GM21786 (cell line): ENCODE measurements at regions not wholly inside any gene's neighbourhood (a gene's known extent, or its start where the extent isn't known, plus 50 kb on each side); places are given as distances from the start of the nearest gene placed in this dataset.

ENCODE experiments used
- ATAC-seq: cut with Tn5 transposase; IDR thresholded peaks from one replicate; pipeline ENCODE4 v1.9.1; 2021; ENCODE audit not compliant: unreplicated experiment

DNA sequence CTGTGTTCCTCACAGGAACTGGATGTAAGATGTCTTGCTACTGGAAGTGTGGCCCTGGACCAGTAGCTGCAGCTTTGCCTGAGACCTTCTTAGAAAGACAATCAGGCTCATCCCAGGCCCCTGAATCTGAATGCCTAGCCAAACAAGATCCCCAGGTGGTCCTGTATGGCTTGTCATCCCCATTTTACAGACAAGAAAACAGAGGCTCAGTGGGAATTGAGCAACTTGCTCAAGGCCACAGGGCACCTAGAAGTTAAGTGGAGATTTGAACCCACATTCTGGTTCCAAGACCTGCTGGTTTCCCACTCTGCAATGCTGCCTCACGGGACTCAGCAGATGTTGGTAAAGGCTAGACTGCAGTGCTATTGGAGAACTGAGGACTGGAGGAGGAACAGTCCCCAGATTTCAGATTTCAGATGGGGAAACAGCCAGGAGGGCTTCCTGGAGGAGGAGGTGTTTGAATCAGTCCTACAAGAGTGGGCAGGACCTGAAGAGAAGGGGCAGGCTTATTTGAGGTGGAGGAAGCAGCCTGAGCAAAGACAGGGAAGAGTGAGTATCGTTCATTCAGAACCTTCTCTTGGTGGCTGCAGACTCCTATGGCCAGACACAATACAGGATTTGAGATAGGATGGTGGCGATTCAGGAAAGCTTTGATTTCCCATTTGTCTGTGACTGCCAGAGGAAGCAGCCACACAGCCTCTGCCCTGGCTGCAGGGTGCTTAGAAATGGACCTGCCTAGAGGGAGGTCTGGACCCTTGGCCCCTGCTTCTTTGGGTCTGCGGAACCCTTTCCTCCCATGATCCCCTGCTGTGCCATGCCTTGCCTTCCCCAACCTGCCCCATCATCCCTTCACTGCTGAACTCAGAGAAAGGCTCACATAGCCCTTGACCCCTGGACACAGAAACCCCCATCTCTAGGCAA is 233.4 kb upstream of the NLRP1 start:
- no peak for ATAC-seq

DNA sequence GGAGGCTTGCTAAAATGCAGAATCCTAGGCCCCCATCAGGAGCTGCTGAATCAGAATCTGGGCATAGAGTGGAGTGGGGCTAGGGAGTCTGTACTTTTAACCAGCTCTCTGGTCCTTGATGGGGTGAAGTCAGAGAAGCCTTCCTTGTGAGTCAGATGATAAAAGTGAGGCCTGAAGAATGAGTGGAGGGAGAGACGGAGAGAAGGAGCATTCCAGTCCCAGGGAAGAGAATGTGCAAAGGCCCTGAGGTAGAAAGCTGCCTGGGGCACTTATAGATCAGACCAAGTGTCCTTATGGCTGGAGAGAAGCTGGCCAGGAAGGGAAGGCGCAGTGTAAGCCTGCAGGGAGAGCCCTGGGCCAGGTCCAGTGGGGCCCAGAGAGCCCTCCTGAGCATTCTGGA is 235.1 kb upstream of the NLRP1 start:
- ATAC-seq = no peak

DNA sequence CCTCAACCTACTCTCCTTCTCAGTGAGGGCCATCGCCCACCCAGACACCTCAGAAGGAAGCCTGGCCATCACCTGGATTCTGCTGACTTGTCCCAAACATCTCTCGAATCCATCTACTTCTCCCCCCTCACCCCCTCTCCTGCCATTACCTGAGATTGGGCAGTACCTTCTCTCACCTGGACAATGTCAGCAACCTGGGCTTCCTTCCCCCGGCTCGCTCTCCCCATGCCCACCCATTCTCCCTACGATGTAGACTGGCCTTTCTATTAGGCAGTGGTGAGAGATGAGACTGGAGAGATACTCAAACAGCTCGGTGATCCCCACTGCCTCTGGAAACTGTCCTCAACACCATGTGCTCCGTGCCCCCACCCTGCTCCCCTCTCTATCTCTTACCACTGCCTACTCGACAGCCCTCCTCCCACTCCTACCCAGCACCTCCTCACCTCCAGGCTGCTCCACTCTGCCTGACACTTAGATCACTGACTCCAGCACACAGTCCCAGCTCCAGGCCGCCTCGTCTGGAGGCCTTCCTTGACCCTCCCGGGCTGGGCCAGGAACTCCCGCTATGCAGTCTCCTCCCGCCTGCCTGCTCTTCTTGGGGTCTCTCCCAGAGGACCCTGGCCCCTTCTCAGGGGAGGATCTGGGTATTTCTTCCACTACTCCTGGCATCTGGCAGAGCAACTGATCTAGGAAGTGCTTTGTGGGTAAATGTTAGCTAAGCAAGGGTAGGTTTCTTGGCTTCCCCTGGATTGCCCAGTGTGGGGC is 235.8 kb upstream of the NLRP1 start:
- no peak for ATAC-seq

DNA sequence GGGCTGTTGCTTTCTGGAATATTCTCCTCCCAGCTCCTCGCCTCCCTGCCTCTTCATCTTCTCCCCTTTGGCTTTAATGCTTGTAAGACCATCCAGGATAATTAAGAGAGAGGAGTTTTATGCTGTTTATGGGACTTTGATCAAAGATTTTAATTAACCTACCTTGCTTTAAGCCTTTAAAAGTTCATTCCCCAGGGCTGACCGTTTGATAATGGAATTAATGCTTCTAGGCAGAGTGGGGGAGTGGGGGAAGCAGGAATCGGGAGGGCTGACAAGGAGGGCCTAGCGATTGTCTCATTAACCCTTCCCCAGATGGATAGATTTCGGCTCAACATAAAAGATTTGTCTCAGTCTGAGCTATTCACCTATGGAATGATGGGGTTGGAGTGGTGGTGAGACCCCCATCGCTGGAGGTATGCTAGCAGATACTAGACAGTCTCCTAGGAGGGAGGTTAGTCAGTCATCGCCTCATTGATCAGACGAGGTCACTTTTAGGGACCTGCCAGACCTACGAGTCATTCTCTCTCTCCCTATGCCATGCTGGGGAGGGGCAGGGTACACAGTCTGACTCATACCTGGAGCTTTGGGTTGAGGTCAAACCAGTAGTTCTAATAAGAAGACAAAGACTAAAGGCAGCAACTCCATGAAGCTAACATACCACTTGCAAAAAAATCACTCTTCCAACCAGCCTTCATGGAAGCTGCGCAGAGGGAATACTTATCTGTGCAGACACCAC is 236.6 kb upstream of the NLRP1 start:
- ATAC-seq = no peak

DNA sequence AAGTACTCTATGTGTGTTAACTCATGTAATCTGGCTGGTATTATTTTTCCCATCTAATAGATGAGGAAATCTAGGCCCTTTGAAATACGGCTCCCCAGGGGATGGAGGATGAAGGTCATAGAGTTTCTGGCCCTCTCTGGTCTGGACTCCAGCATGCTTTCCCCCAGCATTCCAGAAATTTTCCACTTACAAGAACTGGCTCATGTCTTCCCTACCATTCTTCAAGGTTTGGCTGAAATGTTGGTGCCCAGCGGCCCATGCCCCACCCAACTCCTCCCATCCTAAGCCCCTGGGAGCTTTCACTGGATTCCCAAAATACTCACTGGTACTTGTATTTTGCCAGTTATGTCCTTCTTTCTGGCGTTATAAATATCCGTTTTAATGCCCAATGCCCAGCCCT is 237.5 kb upstream of the NLRP1 start:
- no peak for ATAC-seq

DNA sequence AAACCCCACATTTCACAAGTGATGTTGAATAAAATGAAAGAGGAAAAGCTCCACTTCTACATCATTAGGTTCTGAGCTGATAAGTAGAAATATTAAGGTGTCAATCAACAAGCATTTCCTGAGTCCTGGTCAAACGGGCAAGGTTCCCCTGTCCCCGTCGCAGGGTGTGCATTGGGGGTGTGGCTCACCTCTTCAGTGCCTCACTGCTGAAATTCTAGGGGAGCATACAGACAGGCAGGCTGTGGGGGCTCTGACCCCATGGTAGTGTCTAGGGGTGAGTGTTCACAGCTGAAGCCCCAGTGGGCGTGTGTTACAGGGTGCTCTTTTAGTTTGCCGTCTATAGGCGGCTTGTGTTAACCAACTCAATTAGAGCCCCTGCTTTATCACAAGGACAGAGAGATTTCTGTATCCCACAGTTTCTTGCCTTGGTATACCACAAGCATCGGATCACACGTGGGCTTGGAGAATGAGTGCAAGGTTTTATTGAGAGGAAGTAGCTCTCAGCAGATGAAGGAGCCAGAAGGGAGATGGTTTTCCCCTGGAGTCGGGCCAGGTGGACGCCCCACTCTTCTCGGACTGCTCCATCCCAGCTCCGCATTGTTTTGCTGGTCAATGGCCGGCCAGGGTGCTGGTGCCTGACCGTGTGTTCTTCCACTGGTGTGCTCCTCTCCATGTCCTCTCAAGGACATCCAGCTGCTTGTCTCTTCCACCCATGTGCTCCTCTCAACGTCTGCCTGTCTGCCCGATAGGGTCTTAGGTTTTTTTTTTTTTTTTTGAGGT is 238.2 kb upstream of the NLRP1 start:
- ATAC-seq = no peak

DNA sequence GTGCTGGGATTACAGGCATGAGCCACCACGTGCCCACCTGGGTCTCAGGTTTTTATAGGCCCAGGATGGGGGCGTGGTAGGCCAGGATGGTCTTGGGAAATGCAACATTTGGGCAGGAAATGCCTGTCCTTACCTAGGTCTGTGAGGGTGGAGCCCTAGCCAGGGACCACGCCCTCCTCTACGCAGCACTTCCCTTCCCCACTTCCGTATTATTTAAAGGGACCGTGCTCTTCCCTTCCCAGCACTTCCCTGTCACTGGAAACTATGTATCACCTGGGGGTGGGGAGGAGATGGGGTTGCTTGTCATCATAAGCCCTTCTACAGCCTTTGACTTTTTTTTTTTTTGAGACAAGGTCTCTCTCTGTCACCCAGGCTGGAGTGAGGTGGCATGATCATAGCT is 238.9 kb upstream of the NLRP1 start:
- no peak for ATAC-seq

DNA sequence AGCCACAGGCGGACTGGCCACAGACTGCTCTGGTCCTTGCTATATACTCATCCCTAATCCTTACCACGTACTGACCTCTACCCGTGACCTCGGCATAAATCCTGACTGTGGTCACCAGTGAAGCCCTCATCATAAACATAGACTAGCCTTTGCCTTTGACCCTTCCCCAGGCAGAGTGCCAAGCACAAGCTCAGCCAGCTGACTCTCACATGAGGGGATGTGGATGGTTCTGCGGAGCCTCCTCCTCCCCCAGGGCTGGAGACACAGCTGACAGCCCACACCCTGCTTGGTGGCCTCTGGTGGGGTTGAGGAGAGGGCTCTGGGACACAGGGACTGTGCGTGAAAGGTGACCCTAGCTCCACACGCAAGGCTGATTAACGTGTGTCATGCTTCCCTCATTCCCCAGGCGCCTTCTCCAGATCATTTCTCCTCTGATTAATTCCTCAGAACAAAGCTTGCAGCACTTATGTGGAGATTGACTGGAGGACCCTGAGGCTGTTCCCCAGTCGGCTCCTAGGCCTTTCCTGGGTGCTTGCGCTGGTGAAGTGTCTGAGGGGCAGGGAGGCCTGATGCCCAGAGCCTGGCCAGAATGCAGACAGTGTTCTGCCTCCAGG is 241.5 kb upstream of the NLRP1 start:
- ATAC-seq = no peak

DNA sequence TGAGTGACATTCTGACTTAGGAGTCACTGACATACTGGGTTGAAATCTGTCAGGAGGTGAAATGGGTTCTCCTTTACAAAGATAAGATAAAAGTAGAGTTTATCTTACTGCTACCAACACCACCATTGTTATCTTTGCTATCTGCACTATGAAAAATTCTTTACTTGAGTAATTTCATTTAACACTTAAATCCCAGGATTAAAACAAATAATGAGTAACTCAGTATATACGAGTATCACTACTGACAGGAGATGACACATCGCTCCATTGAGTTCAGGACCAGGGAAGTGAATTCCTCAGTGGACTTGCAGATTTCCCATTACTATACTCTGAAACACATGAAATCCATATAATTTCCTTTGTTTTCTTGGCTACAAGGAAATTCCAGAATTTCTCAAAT is 242.1 kb upstream of the NLRP1 start:
- no peak for ATAC-seq

DNA sequence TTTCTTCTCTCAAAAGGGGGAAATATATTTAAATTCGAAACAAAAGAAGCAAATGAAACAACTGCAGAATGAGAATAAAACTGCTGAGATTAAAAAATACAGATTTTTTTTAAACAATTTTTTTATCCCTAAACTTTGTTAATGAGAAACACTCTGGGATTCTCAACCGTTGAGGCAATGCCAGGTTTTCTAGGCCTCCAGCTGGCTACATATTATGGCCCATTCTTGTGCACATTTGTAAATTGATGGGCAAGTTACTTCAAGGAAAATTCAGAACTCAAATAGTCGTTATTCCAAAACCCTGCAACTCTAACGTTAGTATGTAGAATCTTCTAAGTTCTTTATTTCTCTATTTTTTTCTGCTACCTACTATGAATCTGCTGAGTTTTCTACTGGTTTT is 239.3 kb upstream of the WSCD1 start:
- ATAC-seq = no peak

DNA sequence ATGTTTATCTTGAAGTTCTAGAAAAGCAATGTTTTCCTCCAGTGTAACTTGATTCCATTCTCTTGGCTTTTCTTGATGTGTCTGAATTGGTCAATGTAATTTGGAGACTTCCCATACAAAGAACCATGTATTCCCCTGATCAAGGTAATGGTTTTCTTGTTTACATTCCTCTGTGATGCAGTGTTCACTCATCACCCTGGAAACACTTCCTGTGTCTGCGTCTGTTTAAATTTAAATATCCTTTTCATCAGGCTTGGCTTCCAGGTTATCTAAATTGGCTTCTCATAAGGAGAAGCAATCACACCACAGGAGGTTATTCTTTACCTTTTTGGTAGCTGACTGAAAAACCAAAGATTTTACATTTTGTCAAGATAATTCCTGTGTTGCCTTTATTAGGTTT is 237.3 kb upstream of the WSCD1 start:
- ATAC-seq = no peak

DNA sequence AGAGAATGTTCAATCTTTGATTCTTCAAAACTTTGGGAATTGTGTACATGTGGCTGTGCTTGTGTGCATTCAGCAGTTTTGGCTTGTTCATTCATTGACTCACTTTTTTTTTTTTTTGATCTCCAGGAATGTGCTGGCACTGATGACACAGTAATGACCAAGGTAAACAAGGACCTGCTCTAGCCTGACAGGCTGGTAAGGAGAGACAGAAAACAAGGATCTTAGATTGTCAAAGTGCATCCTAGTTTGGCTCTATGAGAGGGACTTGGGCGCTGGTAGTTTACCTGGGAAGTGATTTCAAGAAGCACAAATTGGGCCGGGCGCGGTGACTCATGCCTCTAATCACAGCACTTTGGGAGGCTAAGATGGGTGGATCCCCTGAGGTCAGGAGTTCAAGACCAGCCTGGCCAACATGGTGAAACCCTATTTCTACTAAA is 233.1 kb upstream of the WSCD1 start:
- ATAC-seq = no peak

DNA sequence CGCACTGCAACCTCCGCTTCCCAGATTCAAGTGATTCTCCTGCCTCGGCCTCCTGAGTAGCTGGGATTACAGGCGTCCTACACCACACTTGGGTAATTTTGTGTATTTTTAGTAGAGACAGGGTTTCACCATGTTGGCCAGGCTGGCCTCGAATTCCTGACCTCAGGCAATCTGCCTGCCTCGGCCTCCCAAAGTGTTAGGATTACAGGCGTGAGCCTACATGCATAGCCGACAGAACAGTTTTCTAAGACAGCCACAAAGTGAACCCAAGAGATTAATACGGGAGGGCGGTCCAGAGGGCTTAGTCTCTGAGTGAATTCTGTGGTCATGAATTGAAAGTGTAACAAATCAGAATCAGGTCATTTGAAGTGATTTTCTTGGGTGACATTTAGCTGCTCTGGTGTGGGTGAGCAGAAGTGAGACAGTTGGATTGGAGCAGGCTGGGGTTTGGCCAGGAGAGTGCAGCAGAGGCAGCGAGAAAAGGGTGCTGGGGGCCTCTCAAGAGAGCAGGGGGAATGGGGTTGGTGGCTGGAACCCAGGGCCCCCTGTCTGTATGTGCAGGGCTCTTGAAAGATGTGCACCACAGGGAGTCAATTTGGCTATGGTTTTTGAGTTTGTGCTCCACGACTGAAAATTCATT is 231.4 kb upstream of the WSCD1 start:
- ATAC-seq = no peak

DNA sequence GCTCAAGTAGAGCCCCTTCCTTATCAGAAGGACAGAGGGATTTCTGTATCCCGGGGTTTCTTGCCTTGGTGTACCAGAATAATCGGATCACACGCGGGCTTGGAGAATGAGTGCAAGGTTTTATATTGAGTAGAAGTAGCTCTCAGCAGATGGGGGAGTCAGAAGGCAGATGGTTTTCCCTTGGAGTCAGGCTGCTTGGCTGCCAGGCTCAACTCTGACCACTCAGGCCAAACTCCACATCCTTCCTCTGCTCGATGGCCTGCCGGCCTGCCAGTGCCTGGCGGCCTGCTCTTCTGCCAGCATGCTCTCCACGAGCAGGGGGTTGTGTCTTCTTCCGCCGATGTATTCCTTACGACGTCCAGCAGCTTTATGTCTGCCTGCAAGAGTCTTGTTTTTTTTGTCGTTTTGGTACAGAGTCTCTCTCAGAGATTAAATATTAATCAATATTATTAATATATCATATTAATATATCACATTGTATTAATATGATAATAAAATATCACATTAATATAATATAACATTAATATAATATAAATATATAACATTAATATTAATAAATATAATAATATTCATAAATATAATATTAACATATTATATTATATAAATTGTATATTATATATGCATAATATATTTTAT is 229.2 kb upstream of the WSCD1 start:
- no peak for ATAC-seq

DNA sequence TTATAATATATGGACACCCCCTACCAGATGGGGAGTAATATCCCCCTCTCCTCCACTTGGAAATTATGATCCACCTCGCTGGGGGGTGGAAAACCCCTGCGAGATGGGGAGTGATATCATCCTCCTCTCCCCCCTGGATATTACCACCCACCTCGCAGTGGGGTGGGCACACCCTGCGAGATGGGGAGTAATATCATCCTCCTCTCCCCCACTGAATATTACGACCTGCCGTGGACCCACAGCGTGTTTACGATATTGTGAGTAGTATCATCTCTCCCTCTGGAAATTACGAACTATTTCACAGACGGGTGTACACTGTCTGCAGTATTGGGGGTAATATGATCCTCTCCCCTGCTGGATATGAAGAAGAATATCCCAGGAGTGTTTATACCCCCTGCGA is 228.3 kb upstream of the WSCD1 start:
- no peak for ATAC-seq

DNA sequence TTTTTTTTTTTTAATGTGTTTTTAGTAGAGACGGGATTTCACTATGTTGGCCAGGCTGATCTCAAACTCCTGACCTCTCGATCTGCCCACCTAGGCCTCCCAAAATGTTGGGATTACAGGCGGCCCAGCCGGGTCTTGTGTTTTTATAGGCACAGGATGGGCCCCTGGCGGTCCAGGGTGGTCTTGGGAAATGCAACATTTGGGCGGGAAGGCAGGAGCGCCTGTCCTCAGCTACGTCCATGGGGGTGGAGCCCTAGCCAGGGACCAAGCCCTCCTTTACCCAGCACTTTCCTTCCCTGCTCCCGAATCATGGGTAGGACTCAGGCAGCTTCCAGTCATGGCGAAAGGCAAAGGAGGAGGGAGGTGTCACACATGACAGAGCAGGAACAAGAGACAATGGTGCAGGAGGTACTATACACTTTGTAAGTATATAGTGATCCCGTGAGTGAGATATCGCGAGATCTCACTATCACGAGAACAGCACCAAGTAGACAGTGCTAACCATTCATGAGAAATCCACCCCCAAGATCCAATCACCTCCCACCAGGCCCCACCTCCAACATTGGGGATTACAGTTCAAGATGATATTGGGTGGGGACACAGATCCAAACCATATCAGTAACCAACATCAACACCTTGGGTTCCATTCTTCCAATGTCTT is 226.7 kb upstream of the WSCD1 start:
- no peak for ATAC-seq

DNA sequence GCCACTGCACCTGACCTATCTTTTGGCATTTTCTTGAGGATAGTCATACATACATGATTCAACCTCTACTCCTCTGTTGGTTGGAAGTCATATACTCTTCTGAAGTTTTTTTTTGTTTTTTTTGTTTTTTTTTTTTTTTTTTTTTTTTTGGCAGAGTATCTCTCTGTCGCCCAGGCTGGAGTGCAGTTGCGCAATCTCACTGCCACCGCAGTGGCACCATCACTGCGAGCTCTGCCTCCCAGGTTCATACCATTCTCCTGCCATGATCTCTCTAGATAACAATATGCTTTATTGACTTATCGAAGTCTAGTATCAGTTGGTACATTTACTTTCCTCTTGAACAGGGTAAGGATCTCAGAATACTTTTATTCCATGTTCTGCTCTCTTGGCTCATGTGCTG is 224.2 kb upstream of the WSCD1 start:
- ATAC-seq = no peak

DNA sequence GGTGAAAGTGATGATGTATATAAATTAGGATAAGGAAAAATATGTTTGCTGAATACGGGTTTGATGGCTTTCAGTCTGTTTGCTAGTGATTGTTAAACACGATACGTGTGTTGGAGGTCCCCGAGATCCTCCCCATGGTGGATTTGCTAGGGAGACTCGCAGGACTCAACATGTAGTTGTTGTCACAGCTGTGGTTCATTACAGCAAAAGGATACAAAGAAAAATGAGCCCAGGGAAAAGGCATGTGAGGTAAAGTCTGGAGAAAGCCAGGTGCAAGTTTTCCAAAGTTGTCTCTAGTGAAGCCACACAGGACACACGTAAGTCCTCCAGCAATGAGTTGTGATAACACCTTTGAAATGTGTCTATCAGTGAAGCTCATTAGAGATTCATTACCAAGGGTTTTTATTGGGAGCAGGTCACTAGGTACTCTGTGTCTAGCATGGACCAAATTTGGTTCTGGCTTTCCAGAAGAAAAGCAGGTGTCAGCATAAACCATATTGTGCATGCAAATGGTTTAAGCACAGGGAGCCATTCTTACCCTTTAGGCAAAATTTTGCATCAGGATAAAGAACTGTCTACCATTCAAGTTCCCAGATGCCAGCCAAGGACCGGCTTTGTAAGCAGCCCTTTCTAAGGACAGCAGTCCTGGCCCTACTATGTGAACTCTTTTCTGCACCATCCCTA is 215.2 kb upstream of the WSCD1 start:
- no peak for ATAC-seq
